ENCODE measurements at regions not wholly inside any gene's neighbourhood (a gene's known extent, or its start where the extent isn't known, plus 50 kb on each side); places are given as distances from the start of the nearest gene placed in this dataset.

GRCh38 chr4:176897226-176897625, 104.5 kb upstream of the VEGFC start:
- ATAC-seq (no peak), DNase-seq (no peak)
- no peaks in the 10 kb centered on the region for H3K9me3 ChIP-seq
- no peak overlapping the region for H3K4me3 ChIP-seq
- intact Hi-C loops (cut with DNase I): no loop called here
- no peaks in the 10 kb centered on the region for H3K27me3 ChIP-seq
- no peak overlapping the region for H3K27ac ChIP-seq
- H3K36me3 ChIP-seq: no peaks in the 10 kb centered on the region
- no peaks in the 10 kb centered on the region for H3K4me1 ChIP-seq
- 22 to 42% (median 29%) methylated on average over 2 of the region's 2 CpGs for WGBS, 4 donors
- TF ChIP-seq CTCF (IDR thresholded peaks at IDR 0.05): no peak
- TF ChIP-seq POLR2A (IDR thresholded peaks at IDR 0.05): no peak

DNA sequence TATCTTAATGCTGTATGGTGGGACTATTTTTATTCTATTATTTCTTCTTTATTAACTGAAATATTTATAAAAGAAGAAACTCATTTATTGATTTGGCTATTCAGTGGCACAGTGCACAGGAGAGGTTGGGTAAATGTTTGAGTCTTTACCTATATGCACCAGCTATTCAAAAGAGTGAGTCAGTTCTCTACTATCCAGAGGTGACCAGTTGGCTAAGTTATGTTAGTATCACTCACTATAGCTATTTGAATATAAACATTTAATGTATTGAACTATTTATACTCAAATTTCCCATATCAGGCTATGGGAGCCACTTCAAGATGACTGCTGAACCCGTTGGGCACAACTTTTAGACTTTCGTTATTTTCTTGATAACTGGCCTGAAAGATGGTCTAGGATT, 106.1 kb upstream of the VEGFC start:
- no peak for ATAC-seq
- intact Hi-C loops (cut with DNase I): no loop called here
- 85 to 94% (median 93%) methylated on average over 2 of the region's 2 CpGs for WGBS, 4 donors

GRCh38 chr4:176902710-176903323, 110.1 kb upstream of the VEGFC start:
- Histone ChIP-seq H3K36me3 (no peaks in the 10 kb centered on the region), H3K4me1 (no peaks in the 10 kb centered on the region), H3K9me3 (no peaks in the 10 kb centered on the region), H3K27ac (no peak overlapping the region), H3K4me3 (no peak overlapping the region), H3K27me3 (no peaks in the 10 kb centered on the region)
- 74 to 87% (median 79%) methylated on average over 5 of the region's 5 CpGs for WGBS, 4 donors
- no peak for TF ChIP-seq CTCF (IDR thresholded peaks at IDR 0.05)
- no peak for TF ChIP-seq POLR2A (IDR thresholded peaks at IDR 0.05)
- DNase-seq (no peak), ATAC-seq (no peak)
- intact Hi-C loops (cut with DNase I): no loop called here

More for the DNA sequence above, 106.1 kb upstream of the VEGFC start:
- H3K36me3 ChIP-seq: no peaks in the 10 kb centered on the region
- H3K4me1 ChIP-seq: no peaks in the 10 kb centered on the region
- H3K27ac ChIP-seq: no peak overlapping the region
- no peaks in the 10 kb centered on the region for H3K27me3 ChIP-seq
- no peaks in the 10 kb centered on the region for H3K9me3 ChIP-seq
- no peak overlapping the region for H3K4me3 ChIP-seq
- DNase-seq: no peak
- TF ChIP-seq CTCF (IDR thresholded peaks at IDR 0.05): no peak
- no peak for TF ChIP-seq POLR2A (IDR thresholded peaks at IDR 0.05)

- WGBS, 4 donors: 75 to 83% (median 79%) methylated on average over 7 of the region's 7 CpGs
- no peak for ATAC-seq
- DNase-seq: no peak
- no peaks in the 10 kb centered on the region for H3K36me3 ChIP-seq
- no peaks in the 10 kb centered on the region for H3K27me3 ChIP-seq
- H3K9me3 ChIP-seq: no peaks in the 10 kb centered on the region
- H3K27ac ChIP-seq: no peak overlapping the region
- no peaks in the 10 kb centered on the region for H3K4me1 ChIP-seq
- intact Hi-C loops (cut with DNase I): no loop called here
- TF ChIP-seq CTCF (IDR thresholded peaks at IDR 0.05): no peak
- no peak for TF ChIP-seq POLR2A (IDR thresholded peaks at IDR 0.05)
- H3K4me3 ChIP-seq: no peak overlapping the region
These were observed 114.0 kb upstream of the VEGFC start for GRCh38 chr4:176906709-176907108.

Data from heart left ventricle (tissue), 16 donors.